HG03565 (cell line): ENCODE measurements at regions not wholly inside any gene's neighbourhood (a gene's known extent, or its start where the extent isn't known, plus 50 kb on each side); places are given as distances from the start of the nearest gene placed in this dataset.
"Not testable (repeated sequence)": the region's sequence is repeated elsewhere in the genome, so short reads cannot be mapped to it uniquely, and the experiment has no call there.

Experiments
- ATAC-seq: cut with Tn5 transposase; IDR thresholded peaks from one replicate; pipeline ENCODE4 v1.9.1; 2021; ENCODE audit warnings: mild to moderate bottlenecking, moderate library complexity; ENCODE audit not compliant: unreplicated experiment

DNA sequence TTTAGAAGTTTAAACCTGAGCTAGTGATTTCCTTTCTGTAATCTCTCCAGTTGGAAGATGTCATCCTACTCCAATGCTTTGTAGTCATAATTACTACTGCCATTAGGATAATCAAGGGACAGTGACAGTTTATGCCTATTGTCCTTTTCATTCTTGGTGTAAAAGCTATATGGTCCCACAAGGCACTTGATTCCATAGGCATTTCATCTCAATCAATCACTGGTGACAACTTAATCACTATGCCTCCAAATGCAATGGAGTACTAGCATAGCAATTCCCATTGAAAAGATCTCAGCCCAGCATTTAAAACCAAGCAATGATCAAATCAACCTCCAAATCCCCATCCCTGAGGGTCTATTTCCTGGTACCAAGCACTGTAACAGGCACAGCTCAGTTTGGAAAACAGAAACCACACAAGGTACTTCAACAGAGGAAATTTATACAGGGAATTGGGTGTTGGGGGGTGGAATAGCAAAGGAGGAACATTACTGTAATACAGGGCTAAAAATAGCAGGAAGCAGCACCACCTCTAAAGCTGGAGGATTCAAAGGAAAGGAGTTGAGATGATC is 51.0 kb downstream of the FHIP2A start:
- ATAC-seq = no peak

DNA sequence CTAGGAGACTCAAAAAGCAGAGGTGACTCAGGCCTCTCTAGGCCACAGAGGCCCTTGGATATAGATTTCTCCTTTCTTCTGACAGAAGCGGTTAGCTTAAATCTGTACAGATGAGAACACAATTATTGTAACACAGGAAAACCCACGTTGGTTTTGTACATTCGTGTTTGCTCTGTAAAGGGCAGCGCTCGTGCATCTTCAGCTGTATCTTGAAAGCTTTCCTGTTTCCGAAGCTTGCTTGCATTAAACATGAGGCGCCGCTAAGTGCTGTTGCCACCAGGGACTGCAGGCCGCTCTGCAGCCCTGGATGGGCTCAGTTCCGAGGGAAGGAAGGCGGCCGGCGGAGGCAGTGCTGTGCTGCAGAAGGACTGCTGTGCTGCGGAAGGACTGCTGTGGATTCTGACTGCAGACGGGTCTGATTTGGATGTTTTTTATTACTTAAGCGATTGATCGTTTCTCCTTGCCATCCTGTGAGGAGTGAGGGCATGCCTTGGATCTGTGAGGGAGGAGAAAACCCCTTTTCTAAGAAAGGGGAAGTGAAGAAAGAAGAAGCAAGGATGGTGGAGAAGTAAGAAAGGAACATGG is 53.3 kb downstream of the FHIP2A start:
- ATAC-seq = no peak

DNA sequence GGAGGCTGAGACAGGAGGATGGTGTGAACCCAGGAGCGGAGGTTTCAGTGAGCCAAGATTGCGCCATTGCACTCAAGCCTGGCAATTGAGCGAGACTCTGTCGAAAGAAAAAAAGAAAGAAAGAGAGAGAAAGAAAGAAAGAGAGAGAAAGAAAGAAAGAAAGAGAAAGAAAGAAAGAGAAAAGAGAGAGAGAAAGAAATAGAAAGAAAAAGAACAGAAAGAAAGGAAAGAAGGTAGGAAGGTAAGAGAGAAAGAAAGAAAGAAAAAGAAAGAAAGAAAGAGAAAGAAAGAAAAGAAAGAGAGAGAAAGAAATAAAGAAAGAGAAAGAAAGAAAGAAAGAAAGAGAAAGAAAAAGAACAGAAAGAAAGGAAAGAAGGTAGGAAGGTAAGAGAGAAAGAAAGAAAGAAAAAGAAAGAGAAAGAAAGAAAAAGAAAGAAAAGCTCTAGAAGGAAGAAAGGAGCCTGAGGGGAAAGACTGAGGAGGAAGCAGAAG is 54.1 kb downstream of the FHIP2A start:
- not testable (repeated sequence) for ATAC-seq

DNA sequence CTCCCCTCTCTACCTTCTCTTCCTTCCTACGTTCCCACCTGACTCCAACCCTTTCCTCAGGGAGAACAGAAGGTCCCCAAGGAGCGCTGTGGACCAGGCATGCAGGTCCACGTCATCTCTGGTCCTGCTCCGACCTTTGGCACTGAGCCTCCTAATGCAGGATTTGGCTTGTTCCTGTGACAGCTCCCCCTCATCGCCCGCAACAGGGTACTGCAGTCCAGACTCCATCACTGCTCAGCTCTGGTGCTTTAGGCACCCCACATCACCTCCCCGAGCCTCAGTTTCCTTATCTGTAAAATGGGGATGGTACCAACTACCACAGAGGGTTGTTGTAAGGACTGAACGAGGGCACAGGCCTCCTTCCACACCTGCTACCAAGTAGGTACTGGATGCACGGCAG is 54.6 kb downstream of the FHIP2A start:
- ATAC-seq = no peak

DNA sequence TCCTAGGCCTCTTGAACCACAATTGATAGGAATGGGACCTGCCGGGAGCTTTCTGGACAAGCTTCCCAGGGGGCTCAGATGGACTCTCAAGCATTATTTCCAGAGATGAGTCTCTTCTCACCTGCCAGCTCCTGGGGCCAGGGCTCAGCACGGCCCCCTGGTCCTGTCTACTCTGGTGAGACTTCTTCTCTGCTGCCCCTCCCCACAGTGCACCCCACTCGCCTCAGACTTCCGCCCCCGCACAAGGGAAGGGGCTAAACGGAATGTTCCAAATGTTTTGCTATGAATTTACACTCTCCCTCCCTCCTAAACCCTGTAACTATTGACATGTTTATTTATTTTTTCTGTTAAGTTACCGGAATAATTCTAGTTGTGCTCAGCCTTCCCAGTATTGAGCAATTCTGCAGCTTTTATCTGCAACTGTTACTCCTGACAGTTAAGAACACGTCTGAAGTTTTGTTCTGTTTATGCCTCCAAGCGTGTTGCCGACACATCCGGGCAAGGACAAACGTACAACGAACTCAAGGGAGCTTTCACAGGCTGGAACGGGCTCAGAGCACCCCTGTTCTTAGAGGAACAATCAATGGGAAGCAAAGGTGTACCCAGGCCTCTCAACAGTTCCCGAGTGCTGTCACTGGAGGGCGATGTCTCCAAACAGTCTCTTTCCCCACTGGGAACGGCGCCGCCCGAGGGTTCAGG is 55.2 kb downstream of the FHIP2A start:
- ATAC-seq = peak; percentile 80

DNA sequence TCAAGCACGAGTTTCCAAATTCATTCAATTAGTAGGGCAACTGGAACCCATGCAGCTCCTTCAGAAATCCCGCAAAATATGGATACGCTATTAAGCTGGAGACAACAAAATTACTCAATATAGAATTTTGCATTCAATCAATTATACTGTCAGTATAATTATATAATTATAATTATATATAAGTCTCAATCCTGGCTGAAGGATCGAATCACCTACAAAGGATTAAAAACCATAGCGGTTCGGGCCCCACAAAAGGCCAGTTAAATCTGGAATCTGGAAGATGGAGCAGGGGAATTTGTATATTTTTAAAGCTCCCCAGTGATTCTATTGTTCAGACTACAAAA is 55.7 kb downstream of the FHIP2A start:
- no peak for ATAC-seq

DNA sequence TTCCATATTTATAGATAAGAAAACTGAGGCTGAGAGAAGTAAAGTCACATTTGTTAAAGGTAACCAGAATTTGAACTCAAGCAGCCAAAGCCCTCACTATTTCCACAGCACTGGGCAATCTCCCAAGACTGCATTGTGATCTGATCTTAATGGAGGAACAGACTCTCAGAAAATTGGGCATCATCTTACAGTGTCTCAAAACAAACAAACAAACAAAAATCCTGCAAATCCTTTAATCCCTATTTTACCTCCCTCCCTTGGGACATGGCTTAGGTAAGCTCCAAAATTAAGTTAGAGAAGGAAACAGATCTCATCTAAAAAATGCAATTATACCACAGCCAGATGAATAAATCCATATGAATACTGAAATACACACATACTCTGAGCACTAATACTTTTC is 57.5 kb downstream of the FHIP2A start:
- ATAC-seq = no peak

DNA sequence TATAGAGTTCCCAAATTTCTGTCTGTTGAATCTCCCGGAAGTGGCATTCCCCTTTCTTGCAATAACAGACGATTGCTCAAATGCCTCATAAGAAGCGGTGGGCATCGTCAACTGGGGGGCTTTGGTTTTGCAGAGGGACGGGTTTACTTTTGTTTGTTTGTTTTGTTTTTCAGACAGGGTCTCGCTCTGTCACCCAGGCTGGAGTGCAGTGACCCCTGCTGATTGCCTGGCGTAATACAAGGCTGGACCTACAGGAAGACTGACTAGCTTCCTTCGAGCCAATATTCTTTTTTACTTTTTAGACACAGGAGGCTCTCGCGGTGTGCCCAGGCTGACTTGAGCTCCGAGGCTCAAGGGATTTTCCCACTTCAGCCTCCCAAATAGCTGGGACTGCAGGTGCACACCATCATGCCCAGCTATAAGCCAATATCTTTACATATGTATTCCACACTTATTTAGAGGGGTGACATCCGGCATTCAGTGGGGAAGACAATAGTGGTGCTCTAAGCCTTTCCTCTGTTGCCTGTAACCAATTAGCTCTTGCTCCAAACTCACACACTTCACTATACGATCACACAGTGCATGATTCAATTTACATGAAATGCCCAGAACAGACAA is 58.1 kb downstream of the FHIP2A start:
- peak; percentile 58 for ATAC-seq

DNA sequence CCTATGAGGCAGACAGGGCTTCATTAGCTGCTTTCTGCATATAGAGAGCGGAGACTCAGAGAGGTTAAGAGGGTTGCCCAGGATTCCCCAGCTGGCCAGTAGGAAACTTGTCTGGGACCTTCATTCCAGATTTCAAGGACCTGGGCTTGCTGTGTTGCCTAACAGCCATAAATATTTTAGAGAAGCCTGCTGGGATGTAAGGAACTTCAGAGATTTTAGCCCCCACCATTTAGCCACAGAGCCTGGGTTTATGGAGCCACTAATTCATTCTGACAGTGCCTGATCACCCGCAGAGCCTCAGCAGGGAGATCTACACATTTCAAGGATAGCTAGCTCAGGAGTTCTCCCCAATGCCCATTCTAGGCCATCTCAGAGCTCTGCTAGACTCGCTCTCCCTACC is 56.6 kb upstream of the TRUB1 start:
- ATAC-seq = no peak

DNA sequence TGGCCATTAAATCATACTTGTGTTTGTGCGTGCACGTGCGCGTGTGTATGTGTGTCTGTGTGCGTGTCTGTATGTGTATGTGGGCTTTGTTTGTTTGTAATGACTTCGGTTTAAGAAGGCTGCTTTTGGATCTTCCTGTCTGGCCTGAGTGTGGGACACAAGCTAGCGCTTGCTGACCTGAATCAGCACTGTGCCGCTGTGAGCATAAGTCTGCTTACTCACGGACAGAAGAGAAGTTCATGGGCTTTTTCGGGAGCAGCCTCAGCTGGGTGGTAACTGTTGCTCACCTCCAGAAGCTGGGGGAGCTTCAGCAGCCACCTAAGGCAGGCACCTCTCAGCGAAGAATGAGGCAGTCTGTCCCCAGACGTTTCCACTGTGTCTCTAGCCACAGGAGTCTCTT is 56.1 kb upstream of the TRUB1 start:
- no peak for ATAC-seq

DNA sequence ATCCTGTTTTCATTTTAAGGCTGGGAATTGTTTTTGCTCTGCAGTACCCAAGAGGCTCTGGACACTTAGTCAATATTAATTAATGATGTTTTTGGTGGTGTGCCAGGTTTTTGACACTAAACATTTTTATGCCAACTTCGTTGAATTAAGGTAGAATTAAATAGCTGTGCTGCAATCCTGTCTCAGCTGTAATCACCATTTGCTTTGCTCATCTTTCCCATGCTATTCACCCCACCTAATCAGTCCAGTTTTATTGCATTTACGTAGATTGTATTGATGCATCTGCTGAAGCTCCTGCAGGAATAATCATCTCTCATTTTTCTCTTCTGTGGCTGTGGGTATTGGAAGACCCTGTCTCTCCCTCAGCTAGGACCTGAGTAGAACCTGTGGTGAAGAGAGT is 52.6 kb upstream of the TRUB1 start:
- ATAC-seq = no peak
